GM18511 (cell line): ENCODE measurements at regions not wholly inside any gene's neighbourhood (a gene's known extent, or its start where the extent isn't known, plus 50 kb on each side); places are given as distances from the start of the nearest gene placed in this dataset.

ENCODE experiments used
- ATAC-seq: cut with Tn5 transposase; IDR thresholded peaks from one replicate; pipeline ENCODE4 v1.9.1; 2021; ENCODE audit warnings: mild to moderate bottlenecking, moderate library complexity; ENCODE audit not compliant: unreplicated experiment

DNA sequence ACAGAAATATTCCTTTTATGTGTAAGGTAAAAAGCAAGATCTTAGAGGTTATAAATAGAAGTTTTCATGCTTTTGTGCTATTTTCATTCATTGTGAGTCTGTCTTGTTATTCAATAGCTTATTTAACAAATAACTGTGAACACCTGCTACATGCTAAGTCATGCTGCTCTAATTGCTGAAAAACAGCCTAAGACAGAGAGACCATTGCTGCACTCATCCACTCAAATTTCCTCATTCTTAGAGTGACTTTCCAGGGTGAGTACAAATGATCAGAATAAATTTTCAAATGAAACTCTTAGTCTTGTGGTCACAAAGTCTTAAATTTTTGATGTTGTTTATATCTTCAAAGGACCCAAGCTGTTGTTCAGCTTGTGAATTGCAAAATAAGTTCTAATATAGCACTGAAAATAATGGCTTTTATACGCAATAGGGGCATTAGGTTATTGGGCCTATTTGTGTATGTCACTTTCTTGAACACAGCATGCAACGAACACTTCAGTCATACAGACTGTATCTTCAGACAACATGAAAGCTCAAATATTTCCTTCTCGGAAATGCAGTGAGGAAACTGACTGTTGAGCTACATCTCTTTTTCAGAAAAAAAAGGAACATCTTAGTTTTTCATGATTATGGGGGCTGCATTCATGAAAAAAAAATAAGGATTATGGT lies 247.9 kb upstream of the PCDH15 start:
- ATAC-seq, result no peak

DNA sequence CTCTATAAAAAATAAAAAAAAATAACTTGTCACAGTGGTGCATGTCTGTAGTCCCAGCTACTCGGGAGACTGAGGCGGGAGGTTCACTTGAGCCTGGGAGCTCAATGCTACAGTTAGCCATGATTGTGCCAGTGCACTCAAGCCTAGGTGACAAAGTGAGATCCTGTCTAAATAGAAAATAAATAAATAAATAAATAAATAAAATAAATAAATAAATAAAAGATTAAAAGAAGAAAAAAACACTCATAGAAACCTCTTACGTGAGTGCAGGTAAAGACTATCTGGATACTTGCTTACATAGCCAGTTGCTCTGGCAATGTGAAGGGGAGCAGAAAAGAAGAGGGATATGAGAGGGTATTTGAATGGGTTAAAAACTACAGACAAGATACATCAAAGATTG lies 242.5 kb upstream of the PCDH15 start:
- no peak for ATAC-seq

- ATAC-seq, result no peak
Observed at GRCh38 chr10:55033061-55033460, 232.0 kb upstream of the PCDH15 start.

DNA sequence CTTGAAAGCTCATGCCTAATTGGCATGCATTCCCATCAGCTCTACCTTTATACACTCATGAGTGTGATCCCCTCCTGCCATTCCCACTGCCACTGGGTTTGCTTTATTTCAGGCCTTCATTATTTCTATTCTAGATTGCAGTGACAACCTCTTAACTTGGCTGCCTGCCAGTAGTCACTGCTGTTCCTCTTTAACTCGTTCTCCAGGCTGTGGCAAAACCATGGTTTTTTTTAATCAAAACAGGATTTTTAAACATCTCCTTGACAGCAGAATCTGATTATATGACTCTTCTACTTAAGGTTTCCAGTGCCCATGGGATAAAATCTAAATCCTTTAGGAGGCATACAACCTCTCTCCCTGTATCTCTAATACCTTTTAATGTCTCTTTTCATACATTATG lies 223.7 kb upstream of the PCDH15 start:
- ATAC-seq, result no peak

DNA sequence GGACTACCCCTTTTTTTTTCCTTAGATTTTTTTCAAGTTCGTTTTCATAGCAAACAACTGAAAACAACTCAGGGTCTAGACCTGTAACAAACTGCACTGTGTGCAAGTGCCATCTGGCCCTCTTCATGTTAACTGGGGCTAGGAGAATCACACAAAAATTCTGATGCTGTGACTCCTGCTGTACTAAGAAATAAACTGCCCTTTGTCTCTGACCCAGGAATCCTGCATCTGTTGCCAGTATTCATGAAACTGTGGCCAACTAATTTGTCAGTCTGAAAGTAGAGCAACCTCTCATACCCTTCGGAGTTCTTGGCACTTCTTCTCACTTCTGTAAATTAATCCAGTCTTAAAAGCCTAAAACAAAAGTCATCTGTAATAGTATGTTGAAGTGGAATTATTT lies 218.4 kb upstream of the PCDH15 start:
- ATAC-seq, result no peak

DNA sequence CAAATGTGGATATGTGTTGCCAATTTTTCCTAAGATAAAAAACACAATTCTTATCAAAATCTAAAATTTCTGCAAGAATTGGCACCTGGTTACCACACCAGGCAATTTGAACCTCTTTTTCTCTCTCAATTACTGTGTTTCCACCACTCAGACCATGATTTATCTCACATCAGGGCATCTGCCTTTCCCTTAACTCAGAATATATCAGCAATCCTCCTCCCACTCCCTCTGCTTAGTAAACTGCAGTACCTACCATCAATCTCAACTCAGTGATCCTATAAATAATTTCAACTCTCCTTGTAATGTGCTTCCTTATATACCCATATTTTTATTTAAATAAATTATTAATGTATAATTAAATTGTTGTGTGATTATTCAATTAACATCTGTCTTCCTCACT lies 212.3 kb upstream of the PCDH15 start:
- no peak for ATAC-seq

DNA sequence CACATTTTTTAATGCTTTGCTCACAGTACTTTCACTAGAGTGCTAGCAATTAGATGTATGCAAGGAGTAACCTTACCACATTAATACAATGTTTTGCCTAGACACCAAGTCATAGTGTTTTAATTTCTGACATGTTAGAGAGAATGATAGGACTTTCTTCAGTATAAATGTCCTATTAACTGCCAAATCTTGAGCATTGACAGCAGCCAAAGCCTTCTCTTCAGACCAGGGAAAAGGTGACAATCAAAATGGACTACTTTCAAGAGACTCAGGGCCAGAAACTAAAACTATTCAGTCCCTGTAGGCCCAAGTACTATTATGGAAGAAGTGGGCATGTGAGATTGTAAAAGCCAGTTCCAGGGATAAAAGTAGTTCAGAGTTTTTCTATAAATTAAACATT lies 201.4 kb upstream of the PCDH15 start:
- no peak for ATAC-seq

GRCh38 chr10:55001422-55001821 lies 200.4 kb upstream of the PCDH15 start:
- no peak for ATAC-seq

DNA sequence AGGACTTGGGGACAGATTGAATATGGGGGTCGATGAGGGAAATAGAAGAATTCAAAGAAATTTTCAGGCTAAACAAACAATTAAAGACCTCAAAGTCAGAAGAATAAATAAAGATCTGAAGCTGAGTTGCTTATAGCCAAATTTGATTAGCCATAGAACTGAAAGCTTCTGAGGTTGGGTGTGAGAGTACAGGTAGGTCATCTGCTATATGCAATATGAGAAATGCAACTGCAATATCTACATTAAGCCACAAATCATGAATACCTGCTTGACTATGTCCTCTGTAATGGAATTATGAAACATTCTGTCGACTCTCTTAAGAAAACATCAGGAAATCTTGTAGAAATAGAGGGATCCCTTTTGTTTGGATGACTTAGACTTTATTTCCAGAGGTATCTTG lies 192.1 kb upstream of the PCDH15 start:
- no peak for ATAC-seq

GRCh38 chr10:54985732-54986131 lies 184.7 kb upstream of the PCDH15 start:
- peak; percentile 69 for ATAC-seq

GRCh38 chr10:54983255-54983654 lies 182.2 kb upstream of the PCDH15 start:
- ATAC-seq, result no peak

GRCh38 chr10:54962134-54962900 lies 161.3 kb upstream of the PCDH15 start:
- ATAC-seq, result no peak

GRCh38 chr10:54961040-54961439 lies 160.0 kb upstream of the PCDH15 start:
- ATAC-seq, result no peak

- no peak for ATAC-seq
Observed at GRCh38 chr10:54958844-54959243, 157.8 kb upstream of the PCDH15 start.

- no peak for ATAC-seq
Observed at GRCh38 chr10:54947605-54948004, 146.6 kb upstream of the PCDH15 start.

DNA sequence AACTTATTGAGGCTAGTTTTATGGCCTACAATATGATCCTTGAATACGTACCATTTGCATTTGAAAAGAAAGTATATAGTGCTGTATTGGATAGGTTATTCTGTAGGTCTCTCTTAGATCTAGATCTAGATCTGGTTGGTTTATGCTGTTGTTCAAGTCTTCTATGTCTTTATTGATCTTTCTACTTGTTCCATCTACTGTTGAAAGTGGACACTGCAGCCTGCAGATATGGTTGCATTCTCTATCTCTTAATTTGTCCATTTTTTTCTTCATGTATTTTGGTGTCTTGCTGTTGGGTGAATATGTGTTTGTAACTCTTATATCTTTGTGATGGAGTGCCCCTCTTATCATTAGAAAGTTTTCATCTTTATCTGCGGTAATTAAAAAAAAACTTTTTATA lies 139.4 kb upstream of the PCDH15 start:
- no peak for ATAC-seq

DNA sequence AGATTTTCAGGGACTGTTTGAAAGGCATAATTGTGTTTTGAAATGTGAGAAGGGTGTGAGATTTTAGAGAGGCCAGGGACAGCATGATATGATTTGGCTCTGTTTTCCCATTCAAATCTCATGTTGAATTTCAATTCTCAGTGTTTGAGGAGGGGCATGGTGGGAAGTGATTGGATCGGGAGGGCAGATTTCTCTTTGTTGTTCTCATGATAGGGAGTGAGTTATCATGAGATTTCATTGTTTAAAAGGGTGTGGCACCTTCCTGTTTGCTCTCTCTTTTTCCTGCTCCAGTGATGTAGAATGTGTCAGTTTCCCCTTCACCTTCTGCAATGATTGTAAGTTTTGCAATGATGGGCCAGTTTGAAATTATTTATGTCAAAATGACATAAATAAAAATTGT lies 113.0 kb upstream of the PCDH15 start:
- ATAC-seq, result no peak

DNA sequence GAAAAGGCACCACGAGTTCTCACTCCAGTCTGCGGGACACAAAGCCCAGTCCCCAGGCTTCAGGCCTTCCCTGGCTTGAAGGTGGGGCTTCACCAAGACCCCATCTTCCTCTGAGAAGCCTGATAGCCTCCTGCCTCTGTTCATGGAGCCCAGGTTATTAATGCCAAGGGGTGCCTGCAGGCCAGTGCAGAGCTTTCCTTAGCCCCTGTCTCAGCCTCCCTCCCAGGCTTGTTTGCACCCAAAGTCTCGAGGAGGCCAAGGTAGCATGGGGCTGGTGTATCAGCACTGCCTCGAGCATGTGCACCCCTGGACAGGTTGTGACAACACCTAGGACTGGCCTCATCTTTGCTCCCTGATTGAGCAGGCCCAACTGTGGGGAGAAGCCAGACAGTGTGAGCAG lies 108.1 kb upstream of the PCDH15 start:
- ATAC-seq, result no peak

DNA sequence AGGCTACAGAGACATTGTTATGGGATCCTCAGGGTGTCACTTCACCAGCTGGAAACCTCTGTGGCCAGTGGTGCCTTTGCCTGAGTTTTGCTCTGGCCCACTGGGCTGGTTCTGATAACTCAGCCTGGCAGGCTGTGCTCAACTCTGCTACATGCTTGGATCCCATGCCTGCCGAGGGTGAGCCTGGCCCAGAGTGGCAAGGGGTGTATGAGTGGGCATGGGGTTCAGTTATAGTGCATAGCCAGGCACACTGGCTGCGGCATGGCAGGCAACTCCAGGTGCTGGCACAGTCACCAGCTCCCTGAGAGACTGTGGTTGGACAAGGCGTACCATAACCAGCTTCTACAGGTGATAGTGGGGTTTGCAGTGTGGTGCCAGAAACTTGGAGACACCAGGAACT lies 107.0 kb upstream of the PCDH15 start:
- no peak for ATAC-seq

DNA sequence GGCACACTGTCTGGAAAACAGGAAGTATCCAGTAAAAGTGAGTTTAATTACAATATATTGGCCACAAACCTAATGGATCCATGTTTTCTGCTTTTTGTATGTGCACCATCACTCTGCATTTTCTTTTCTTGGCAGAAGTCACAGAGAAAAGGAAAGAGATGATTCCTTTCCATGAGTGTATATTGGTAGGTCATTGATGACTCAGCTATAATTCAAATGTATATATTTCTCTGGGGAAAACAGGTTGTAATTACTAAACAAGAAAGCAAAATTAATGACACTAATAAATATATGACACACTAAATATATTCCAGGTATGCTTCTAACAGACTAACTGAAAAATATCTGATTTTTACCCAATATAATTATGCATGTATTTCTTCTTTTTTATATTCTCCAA lies 105.9 kb upstream of the PCDH15 start:
- ATAC-seq, result no peak

DNA sequence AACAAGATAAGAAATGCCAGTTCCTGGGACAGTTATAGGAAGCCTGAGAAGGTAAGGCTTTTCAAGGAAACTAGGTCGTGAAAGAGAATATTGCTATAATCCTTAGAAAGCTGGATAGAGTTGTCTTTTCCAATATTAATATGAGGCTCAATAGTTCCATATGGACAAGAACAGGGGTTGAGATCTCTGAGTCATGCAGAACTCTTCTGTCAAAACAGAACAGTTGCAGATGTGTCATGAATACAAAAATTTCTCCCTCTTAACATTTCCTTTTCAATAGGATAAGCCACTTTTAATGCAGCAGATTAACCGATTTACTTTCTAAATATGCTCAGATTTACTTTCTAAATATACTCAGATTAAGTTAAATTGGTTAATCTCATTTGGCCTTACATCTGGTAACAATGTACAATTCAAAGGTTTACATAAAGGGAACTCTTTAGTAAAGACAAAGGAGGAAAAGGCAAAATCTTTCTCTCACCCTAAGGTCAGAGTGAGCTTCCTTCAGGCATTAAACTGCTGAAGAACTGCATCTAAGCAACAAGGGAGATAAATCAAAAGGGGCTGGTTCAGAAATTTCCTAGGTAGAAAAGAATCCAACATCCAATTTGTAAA lies 104.7 kb upstream of the PCDH15 start:
- no peak for ATAC-seq

DNA sequence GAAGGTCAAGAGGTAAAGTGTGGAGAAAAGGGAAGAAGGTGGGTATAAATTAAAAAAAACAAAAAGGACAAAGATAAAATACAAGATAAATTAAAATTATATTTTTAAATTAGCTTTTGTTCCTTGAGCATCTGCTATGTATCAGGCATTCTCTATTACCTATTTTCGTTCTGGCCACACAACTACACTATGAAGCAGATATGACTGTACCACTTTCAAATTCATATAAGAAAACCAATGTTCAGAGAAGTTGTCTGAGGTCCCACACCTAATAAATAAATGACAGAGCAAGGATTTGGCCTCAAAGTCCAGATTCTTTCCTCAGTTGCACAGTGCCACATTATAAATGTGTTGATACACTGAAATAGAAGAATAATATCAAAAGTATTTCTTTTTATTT lies 103.8 kb upstream of the PCDH15 start:
- ATAC-seq, result no peak
